ENCODE measurements at regions not wholly inside any gene's neighbourhood (a gene's known extent, or its start where the extent isn't known, plus 50 kb on each side); places are given as distances from the start of the nearest gene placed in this dataset.
A peak's percentile ranks its signal among the peaks of the same experiment; 100 is the strongest.

DNA sequence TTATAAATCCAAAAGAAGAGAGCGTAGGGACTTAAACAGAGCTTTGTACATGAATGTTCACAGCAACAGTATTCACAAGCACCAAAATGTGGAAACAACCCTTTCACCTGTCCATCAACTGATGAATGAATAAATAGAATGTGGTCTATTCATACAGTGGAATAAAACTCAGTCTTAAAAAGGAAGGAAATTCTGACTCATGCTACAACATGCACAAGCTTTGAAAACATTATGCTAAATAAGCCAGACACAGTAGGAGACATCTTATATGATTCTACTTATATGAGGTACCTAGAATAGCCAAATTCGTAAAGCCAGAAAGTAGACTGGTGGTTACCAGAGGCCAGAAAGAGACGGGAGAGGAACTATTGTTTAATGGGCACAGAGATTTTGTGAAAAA is 74.3 kb downstream of the SHANK2 start:
- Histone ChIP-seq H3K4ac (ENCODE audit: low read depth in 1 of 2, low read length in 2 of 2) (no peak overlapping the region), H4K91ac (ENCODE audit: low read length) (no peak overlapping the region), H3K14ac (ENCODE audit: low read length in 2 of 2) (no peak overlapping the region), H2AFZ (ENCODE audit: low read depth, low read length) (no peak overlapping the region), H3K4me3 (ENCODE audit: insufficient read depth in 1 of 2, low read depth in 1 of 2, low read length in 2 of 2) (no peak overlapping the region), H2BK120ac (ENCODE audit: low read depth, low read length) (no peak overlapping the region), H4K8ac (ENCODE audit: low read length) (no peak overlapping the region), H3K18ac (ENCODE audit: low read depth in 1 of 2, low read length in 2 of 2) (no peak overlapping the region), H3K36me3 (ENCODE audit: control insufficient read depth in 1 of 2, insufficient read depth in 2 of 2, low read depth in 1 of 2, low read length in 2 of 2) (no peaks in the 10 kb centered on the region), H3K4me2 (ENCODE audit: low read length, poor library complexity, severe bottlenecking) (no peak overlapping the region), H3K27me3 (ENCODE audit: control insufficient read depth in 1 of 2, insufficient read depth in 1 of 2, low read length in 2 of 2) (no peaks in the 10 kb centered on the region), H3K4me1 (ENCODE audit: control insufficient read depth, insufficient read depth, low read depth, low read length) (no peaks in the 10 kb centered on the region), H2BK15ac (ENCODE audit: low read depth, poor library complexity, severe bottlenecking) (no peak overlapping the region), H3K23ac (ENCODE audit: low read length in 2 of 2) (no peak overlapping the region), H3K9me3 (ENCODE audit: control insufficient read depth, low read length) (peaks cover 26% of the 10 kb centered on the region), H3K27ac (ENCODE audit: low read length, poor library complexity, severe bottlenecking) (no peak overlapping the region), H2BK5ac (ENCODE audit: low read depth, low read length, poor library complexity, severe bottlenecking) (no peak overlapping the region), H2AK5ac (ENCODE audit: low read length, severe bottlenecking) (no peak overlapping the region), H3K79me1 (replicated peaks; ENCODE audit: low read length, poor library complexity, severe bottlenecking) (no peaks in the 10 kb centered on the region), H3K9ac (ENCODE audit: low read length) (no peak overlapping the region), H2BK12ac (ENCODE audit: low read length in 2 of 2) (no peak overlapping the region)
- DNase-seq: peak; percentile 18
- 61% methylated on average over 2 of the region's 3 CpGs for WGBS

DNA sequence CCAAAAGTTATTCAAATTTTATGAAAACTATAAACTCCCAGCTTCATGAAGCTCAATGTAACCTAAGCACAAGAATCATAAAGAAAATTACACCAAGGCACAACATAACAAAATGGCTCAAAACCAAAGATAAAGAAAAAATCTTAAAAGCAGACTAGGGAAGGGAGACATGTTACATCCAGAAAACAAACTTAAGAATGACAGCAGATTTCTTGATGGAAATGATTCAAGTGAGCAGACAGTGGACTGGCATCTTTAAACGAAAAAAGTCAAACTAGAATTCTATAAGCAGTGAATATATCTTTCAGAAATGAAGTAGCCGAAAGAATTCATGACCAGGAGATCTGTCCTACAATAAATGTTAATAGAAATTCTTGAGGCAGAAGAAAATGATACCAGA is 75.6 kb downstream of the SHANK2 start:
- Histone ChIP-seq H2BK12ac (ENCODE audit: low read length in 2 of 2) (no peak overlapping the region), H3K14ac (ENCODE audit: low read length in 2 of 2) (no peak overlapping the region), H3K9me3 (ENCODE audit: control insufficient read depth, low read length) (peaks cover 26% of the 10 kb centered on the region), H3K23ac (ENCODE audit: low read length in 2 of 2) (no peak overlapping the region), H2BK15ac (ENCODE audit: low read depth, poor library complexity, severe bottlenecking) (no peak overlapping the region), H2AK5ac (ENCODE audit: low read length, severe bottlenecking) (no peak overlapping the region), H2BK120ac (ENCODE audit: low read depth, low read length) (no peak overlapping the region), H2AFZ (ENCODE audit: low read depth, low read length) (no peak overlapping the region), H3K27ac (ENCODE audit: low read length, poor library complexity, severe bottlenecking) (no peak overlapping the region), H3K36me3 (ENCODE audit: control insufficient read depth in 1 of 2, insufficient read depth in 2 of 2, low read depth in 1 of 2, low read length in 2 of 2) (no peaks in the 10 kb centered on the region), H3K4me1 (ENCODE audit: control insufficient read depth, insufficient read depth, low read depth, low read length) (no peaks in the 10 kb centered on the region), H3K27me3 (ENCODE audit: control insufficient read depth in 1 of 2, insufficient read depth in 1 of 2, low read length in 2 of 2) (no peaks in the 10 kb centered on the region), H3K79me1 (replicated peaks; ENCODE audit: low read length, poor library complexity, severe bottlenecking) (peaks cover 3% of the 10 kb centered on the region), H3K4ac (ENCODE audit: low read depth in 1 of 2, low read length in 2 of 2) (no peak overlapping the region), H4K91ac (ENCODE audit: low read length) (no peak overlapping the region), H4K8ac (ENCODE audit: low read length) (no peak overlapping the region), H2BK5ac (ENCODE audit: low read depth, low read length, poor library complexity, severe bottlenecking) (no peak overlapping the region), H3K18ac (ENCODE audit: low read depth in 1 of 2, low read length in 2 of 2) (no peak overlapping the region), H3K9ac (ENCODE audit: low read length) (no peak overlapping the region), H3K4me3 (ENCODE audit: insufficient read depth in 1 of 2, low read depth in 1 of 2, low read length in 2 of 2) (no peak overlapping the region), H3K4me2 (ENCODE audit: low read length, poor library complexity, severe bottlenecking) (no peak overlapping the region)
- no CpG with 5 or more reads among the region's 2 CpGs for WGBS
- DNase-seq: peak; percentile 17

DNA sequence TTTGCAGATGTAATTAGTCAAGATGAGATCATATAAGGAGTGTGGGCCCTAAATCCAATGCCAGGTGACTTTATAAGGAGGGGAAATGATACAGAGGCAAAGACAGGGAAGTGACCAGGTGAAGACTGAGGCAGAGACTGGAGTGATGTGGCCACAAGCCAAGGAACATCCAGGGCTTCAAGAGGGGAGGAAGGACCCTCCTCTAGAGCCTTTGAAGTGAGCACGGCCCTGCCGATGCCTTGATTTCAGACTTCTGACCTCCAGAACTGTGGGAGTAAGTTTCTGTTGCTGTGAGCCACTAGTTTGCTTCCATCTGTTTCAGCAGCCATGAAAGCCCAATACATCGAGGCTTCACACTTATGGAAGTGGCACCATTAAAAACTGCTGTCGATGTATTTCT is 78.7 kb downstream of the SHANK2 start:
- H4K8ac ChIP-seq (ENCODE audit: low read length): no peak overlapping the region
- no peak overlapping the region for H3K23ac ChIP-seq (ENCODE audit: low read length in 2 of 2)
- no peak overlapping the region for H2BK15ac ChIP-seq (ENCODE audit: low read depth, poor library complexity, severe bottlenecking)
- 93% methylated on average over 4 of the region's 4 CpGs for WGBS
- H2AFZ ChIP-seq (ENCODE audit: low read depth, low read length): no peak overlapping the region
- H4K91ac ChIP-seq (ENCODE audit: low read length): no peak overlapping the region
- H2BK12ac ChIP-seq (ENCODE audit: low read length in 2 of 2): no peak overlapping the region
- no peak overlapping the region for H3K4ac ChIP-seq (ENCODE audit: low read depth in 1 of 2, low read length in 2 of 2)
- no peak overlapping the region for H3K18ac ChIP-seq (ENCODE audit: low read depth in 1 of 2, low read length in 2 of 2)
- no peak overlapping the region for H3K9ac ChIP-seq (ENCODE audit: low read length)
- H3K4me2 ChIP-seq (ENCODE audit: low read length, poor library complexity, severe bottlenecking): no peak overlapping the region
- H2BK120ac ChIP-seq (ENCODE audit: low read depth, low read length): no peak overlapping the region
- no peak overlapping the region for H3K14ac ChIP-seq (ENCODE audit: low read length in 2 of 2)
- H3K36me3 ChIP-seq (ENCODE audit: control insufficient read depth in 1 of 2, insufficient read depth in 2 of 2, low read depth in 1 of 2, low read length in 2 of 2): no peaks in the 10 kb centered on the region
- H3K9me3 ChIP-seq (ENCODE audit: control insufficient read depth, low read length): peaks cover 26% of the 10 kb centered on the region
- DNase-seq: no peak
- H3K4me3 ChIP-seq (ENCODE audit: insufficient read depth in 1 of 2, low read depth in 1 of 2, low read length in 2 of 2): no peak overlapping the region
- H3K4me1 ChIP-seq (ENCODE audit: control insufficient read depth, insufficient read depth, low read depth, low read length): no peaks in the 10 kb centered on the region
- H3K79me1 ChIP-seq (replicated peaks; ENCODE audit: low read length, poor library complexity, severe bottlenecking): peaks cover 5% of the 10 kb centered on the region
- no peaks in the 10 kb centered on the region for H3K27me3 ChIP-seq (ENCODE audit: control insufficient read depth in 1 of 2, insufficient read depth in 1 of 2, low read length in 2 of 2)
- H2AK5ac ChIP-seq (ENCODE audit: low read length, severe bottlenecking): no peak overlapping the region
- H3K27ac ChIP-seq (ENCODE audit: low read length, poor library complexity, severe bottlenecking): no peak overlapping the region
- H2BK5ac ChIP-seq (ENCODE audit: low read depth, low read length, poor library complexity, severe bottlenecking): no peak overlapping the region

DNA sequence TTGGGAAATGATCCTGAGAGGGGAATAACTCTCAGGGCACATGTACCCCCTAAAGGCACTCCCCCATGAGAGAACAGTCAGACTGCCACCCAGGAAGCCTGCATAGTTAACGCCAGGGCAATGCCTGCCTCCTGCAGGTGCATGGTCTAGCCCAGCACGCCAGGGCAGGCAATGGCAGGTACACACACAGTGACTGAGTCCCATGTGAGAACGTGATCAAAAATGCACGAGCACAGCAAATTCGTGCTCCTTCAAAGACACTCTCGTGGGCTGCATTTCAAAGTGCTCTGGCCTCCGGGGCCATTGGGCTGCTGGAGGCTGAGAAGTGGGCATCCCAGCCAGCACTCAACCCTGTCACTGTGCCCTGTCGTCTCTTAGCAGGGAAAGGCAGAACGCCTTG is 79.7 kb downstream of the SHANK2 start:
- H4K91ac ChIP-seq (ENCODE audit: low read length): no peak overlapping the region
- 86% methylated on average over 7 of the region's 9 CpGs for WGBS
- H3K9me3 ChIP-seq (ENCODE audit: control insufficient read depth, low read length): peaks cover 23% of the 10 kb centered on the region
- no peak overlapping the region for H2AFZ ChIP-seq (ENCODE audit: low read depth, low read length)
- H3K9ac ChIP-seq (ENCODE audit: low read length): no peak overlapping the region
- no peak overlapping the region for H2BK120ac ChIP-seq (ENCODE audit: low read depth, low read length)
- H2AK5ac ChIP-seq (ENCODE audit: low read length, severe bottlenecking): no peak overlapping the region
- H3K4me2 ChIP-seq (ENCODE audit: low read length, poor library complexity, severe bottlenecking): no peak overlapping the region
- no peak overlapping the region for H3K4ac ChIP-seq (ENCODE audit: low read depth in 1 of 2, low read length in 2 of 2)
- H3K18ac ChIP-seq (ENCODE audit: low read depth in 1 of 2, low read length in 2 of 2): no peak overlapping the region
- H2BK12ac ChIP-seq (ENCODE audit: low read length in 2 of 2): no peak overlapping the region
- peaks cover 5% of the 10 kb centered on the region for H3K79me1 ChIP-seq (replicated peaks; ENCODE audit: low read length, poor library complexity, severe bottlenecking)
- H3K27ac ChIP-seq (ENCODE audit: low read length, poor library complexity, severe bottlenecking): no peak overlapping the region
- no peaks in the 10 kb centered on the region for H3K36me3 ChIP-seq (ENCODE audit: control insufficient read depth in 1 of 2, insufficient read depth in 2 of 2, low read depth in 1 of 2, low read length in 2 of 2)
- no peaks in the 10 kb centered on the region for H3K27me3 ChIP-seq (ENCODE audit: control insufficient read depth in 1 of 2, insufficient read depth in 1 of 2, low read length in 2 of 2)
- H2BK15ac ChIP-seq (ENCODE audit: low read depth, poor library complexity, severe bottlenecking): no peak overlapping the region
- H4K8ac ChIP-seq (ENCODE audit: low read length): no peak overlapping the region
- no peaks in the 10 kb centered on the region for H3K4me1 ChIP-seq (ENCODE audit: control insufficient read depth, insufficient read depth, low read depth, low read length)
- H3K23ac ChIP-seq (ENCODE audit: low read length in 2 of 2): no peak overlapping the region
- H3K14ac ChIP-seq (ENCODE audit: low read length in 2 of 2): no peak overlapping the region
- H2BK5ac ChIP-seq (ENCODE audit: low read depth, low read length, poor library complexity, severe bottlenecking): no peak overlapping the region
- DNase-seq: no peak
- no peak overlapping the region for H3K4me3 ChIP-seq (ENCODE audit: insufficient read depth in 1 of 2, low read depth in 1 of 2, low read length in 2 of 2)
